ENCODE measurements at regions not wholly inside any gene's neighbourhood (a gene's known extent, or its start where the extent isn't known, plus 50 kb on each side); places are given as distances from the start of the nearest gene placed in this dataset.

- no peak for TF ChIP-seq CTCF (conservative IDR thresholded peaks at IDR 0.05)
- TF ChIP-seq ZFX (IDR thresholded peaks at IDR 0.05), result no peak
These were observed 710.5 kb downstream of the RFPL4B start for GRCh38 chr6:113057567-113058053.

Measured in C4-2B (cell line).